Left lung (tissue), 4 donors: ENCODE measurements at regions not wholly inside any gene's neighbourhood (a gene's known extent, or its start where the extent isn't known, plus 50 kb on each side); places are given as distances from the start of the nearest gene placed in this dataset.
A peak's percentile ranks its signal among the peaks of the same experiment; 100 is the strongest.

Experiments used
- ATAC-seq: fragments of 200-7000 bp; cut with Tn5 transposase; one replicate; pipeline ENCODE4 v1.9.1; 2020; ENCODE audit warnings: moderate library complexity
- DNase-seq, 4 donors: peaks; one replicate each; pipeline ENCODE4 v3.0.0-alpha.2; 2013 to 2020
- H3K27ac ChIP-seq, 2 donors: fragments of 200-600 bp; sonication (generic) in 1 of 2; one replicate each; pipeline versions ENCODE4 v1.5.0 to v1.8.0; 2020 to 2021
- H3K27me3 ChIP-seq, 2 donors: fragments of 200-600 bp; sonication (generic) in 1 of 2; one replicate each; pipeline versions ENCODE4 v1.5.0 to v1.8.0; 2020 to 2021
- H3K36me3 ChIP-seq, 2 donors: fragments of 200-600 bp; sonication (generic) in 1 of 2; one replicate each; pipeline versions ENCODE4 v1.5.0 to v1.8.0; 2020 to 2021
- H3K4me1 ChIP-seq, 2 donors: fragments of 200-600 bp; one replicate each; pipeline ENCODE4 v1.8.0; 2021
- H3K4me3 ChIP-seq, 2 donors: fragments of 200-600 bp; sonication (generic) in 1 of 2; one replicate each; pipeline versions ENCODE4 v1.5.0 to v1.8.0; 2020 to 2021; ENCODE audit warnings: mild to moderate bottlenecking in 1 of 2
- H3K9me3 ChIP-seq, 2 donors: fragments of 200-600 bp; sonication (generic) in 1 of 2; one replicate each; pipeline versions ENCODE4 v1.5.0 to v1.8.0; 2020 to 2021
- intact Hi-C, 2 donors: fragments of 100-400 bp; cut with DNase I; formaldehyde crosslinking; loops; one replicate each; pipeline versions ENCODE4 v1.11.2 to v1.14.2; 2022
- TF ChIP-seq, protein P1 (sequence below), 2 donors: fragments of 200-600 bp; sonication (generic) in 1 of 2; IDR thresholded peaks; one replicate each; pipeline versions ENCODE4 v1.5.0 to v1.8.0; 2021; ENCODE audit warnings: antibody characterized with exemption in 2 of 2
- donor health status: DM: no; HTN: yes; CAD: no.
- donor health status: DM: no; HTN: no; CAD: no.

DNA sequence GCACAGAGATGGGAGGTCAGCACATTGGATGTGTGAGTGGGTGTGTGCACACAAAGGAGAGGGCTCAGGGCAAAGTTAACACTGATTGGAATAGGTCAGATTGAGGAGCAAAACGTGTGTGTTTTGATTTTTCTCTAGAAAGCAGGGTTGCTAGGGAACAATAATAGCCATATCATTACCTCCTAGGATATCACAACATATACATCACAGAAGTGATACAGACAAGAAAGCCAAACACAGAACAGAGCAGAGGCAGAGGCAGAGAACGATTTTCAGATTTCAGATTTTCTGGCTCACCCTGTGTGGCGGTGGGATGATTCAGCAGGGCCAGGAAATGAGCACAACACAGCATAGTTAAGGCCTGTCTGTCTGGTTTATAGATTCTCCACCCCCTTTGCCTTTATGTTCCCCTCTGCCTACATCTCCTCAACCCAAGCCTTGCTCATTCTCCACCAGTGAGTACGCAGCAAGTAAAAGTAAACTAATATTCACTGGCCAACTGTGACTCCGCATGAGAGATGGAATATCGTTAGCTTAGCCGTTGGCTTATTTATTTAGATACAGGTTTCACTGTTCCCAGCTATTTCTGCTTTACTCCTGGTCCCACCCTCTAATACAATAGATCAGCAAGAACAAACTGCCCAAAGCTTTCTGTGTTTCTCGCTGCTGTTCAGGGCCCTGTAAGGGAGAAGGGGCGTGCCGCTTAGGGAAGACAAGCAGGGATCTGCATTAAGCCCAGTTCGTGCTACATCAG lies 182.7 kb upstream of the TSC22D1 start:
- no peaks in the 10 kb centered on the region for H3K27me3 ChIP-seq

DNA sequence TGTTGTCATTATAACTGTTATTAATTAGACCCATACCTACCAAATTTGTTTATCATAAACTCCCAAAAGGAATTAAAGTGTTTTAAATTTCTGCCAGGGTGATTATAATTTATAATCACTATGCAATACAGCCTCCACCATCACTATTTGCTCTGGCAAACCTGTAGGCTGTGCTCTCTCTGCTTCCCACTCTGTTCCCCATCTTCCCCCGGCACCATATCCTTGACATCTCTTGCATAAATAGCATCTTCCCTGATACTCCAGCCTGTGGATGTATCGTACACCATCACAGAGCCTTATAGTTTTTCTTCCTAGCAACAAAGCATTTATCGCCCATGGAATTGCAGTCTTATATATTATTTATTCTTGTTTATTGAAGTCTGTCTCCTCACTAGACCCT lies 181.5 kb upstream of the TSC22D1 start:
- no peak overlapping the region for H3K27ac ChIP-seq
- no peaks in the 10 kb centered on the region for H3K27me3 ChIP-seq
- TF ChIP-seq, protein P1, sequence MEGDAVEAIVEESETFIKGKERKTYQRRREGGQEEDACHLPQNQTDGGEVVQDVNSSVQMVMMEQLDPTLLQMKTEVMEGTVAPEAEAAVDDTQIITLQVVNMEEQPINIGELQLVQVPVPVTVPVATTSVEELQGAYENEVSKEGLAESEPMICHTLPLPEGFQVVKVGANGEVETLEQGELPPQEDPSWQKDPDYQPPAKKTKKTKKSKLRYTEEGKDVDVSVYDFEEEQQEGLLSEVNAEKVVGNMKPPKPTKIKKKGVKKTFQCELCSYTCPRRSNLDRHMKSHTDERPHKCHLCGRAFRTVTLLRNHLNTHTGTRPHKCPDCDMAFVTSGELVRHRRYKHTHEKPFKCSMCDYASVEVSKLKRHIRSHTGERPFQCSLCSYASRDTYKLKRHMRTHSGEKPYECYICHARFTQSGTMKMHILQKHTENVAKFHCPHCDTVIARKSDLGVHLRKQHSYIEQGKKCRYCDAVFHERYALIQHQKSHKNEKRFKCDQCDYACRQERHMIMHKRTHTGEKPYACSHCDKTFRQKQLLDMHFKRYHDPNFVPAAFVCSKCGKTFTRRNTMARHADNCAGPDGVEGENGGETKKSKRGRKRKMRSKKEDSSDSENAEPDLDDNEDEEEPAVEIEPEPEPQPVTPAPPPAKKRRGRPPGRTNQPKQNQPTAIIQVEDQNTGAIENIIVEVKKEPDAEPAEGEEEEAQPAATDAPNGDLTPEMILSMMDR (IDR thresholded peaks at IDR 0.05): no peak
- ATAC-seq (no peak), DNase-seq (no peak)
- H3K4me1 ChIP-seq: no peaks in the 10 kb centered on the region
- no peaks in the 10 kb centered on the region for H3K9me3 ChIP-seq
- intact Hi-C loops: no loop called here
- no peaks in the 10 kb centered on the region for H3K36me3 ChIP-seq
- no peak overlapping the region for H3K4me3 ChIP-seq

More for the DNA sequence above, 182.7 kb upstream of the TSC22D1 start:
- intact Hi-C loops: no loop called here
- TF ChIP-seq, protein P1 (IDR thresholded peaks at IDR 0.05): no peak
- no peaks in the 10 kb centered on the region for H3K4me1 ChIP-seq
- DNase-seq (no peak), ATAC-seq (peak; percentile 45)
- no peaks in the 10 kb centered on the region for H3K9me3 ChIP-seq
- H3K36me3 ChIP-seq: no peaks in the 10 kb centered on the region
- H3K4me3 ChIP-seq: no peak overlapping the region
- no peak overlapping the region for H3K27ac ChIP-seq

DNA sequence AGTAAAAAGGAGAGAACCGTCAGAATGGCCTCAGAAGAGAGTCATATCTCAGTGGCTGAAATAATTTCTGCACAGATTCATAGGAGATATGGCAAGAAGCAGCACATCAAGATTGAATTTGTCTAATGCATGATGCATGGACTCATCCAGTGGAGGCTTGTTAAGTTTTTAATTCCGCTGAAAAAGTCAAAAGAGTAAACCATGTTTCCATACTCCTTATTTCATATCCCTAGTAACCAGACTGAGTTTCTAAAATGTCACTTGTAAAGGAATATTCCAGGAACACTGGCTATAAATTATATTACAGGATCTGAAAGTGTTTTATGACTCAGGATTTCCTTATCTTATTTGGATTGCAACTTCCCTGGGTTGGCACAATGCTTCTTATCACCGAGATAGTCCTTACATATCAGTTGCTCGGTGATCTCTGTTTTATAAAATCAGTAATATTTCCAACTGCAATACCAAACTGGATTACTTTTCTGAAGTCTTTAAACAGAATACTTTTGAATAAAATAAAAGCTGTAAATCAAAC lies 180.2 kb upstream of the TSC22D1 start:
- H3K4me3 ChIP-seq: no peak overlapping the region
- H3K9me3 ChIP-seq: no peaks in the 10 kb centered on the region
- intact Hi-C loops: no loop called here
- H3K4me1 ChIP-seq: no peaks in the 10 kb centered on the region
- no peaks in the 10 kb centered on the region for H3K36me3 ChIP-seq
- H3K27me3 ChIP-seq: no peaks in the 10 kb centered on the region
- TF ChIP-seq, protein P1 (IDR thresholded peaks at IDR 0.05): no peak
- DNase-seq: no peak
- no peak for ATAC-seq
- H3K27ac ChIP-seq: no peak overlapping the region

DNA sequence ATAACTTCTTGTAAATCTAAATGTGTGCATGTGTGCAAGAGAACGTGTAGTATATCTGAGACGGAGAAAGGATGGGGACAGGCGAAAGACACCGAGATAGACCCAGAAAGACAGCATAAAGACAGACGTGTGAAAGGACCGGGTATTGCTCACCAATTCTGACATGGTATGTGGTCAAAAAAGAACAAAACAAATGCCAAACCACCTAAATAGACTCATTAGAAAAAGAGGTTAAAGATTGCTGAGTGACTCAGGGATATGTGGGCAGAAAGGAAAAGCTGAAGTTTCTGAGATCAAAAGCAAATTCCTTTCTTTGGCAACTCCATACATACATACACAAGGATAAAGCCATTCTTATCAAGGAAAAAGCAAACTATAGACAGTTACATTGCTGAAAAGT lies 179.7 kb upstream of the TSC22D1 start:
- TF ChIP-seq, protein P1 (IDR thresholded peaks at IDR 0.05): no peak
- intact Hi-C loops: no loop called here

DNA sequence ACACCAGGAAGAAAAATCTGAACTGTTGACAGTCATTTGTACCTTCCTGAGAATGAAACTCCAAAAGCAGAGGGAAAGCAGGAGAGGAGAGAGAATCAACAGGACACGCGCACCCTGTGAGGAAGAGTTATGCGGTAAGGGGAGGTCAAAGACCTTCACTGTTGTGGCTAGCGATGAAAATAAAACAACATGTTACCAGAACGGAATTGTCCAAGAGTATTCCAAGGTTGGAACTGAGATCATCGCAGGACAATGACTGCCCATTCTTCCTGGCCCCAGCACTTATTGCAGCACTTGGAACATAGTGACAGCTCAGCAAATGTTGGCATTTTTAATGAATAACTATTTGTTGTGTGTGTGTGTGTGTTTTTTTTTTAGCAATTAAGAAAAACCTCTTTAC lies 176.0 kb upstream of the TSC22D1 start:
- Histone ChIP-seq H3K9me3 (no peaks in the 10 kb centered on the region), H3K4me3 (no peak overlapping the region), H3K4me1 (no peaks in the 10 kb centered on the region), H3K27me3 (no peaks in the 10 kb centered on the region), H3K27ac (no peak overlapping the region), H3K36me3 (no peaks in the 10 kb centered on the region)
- TF ChIP-seq, protein P1 (IDR thresholded peaks at IDR 0.05): no peak
- ATAC-seq (no peak), DNase-seq (no peak)
- intact Hi-C loops: no loop called here

More for the DNA sequence above, 179.7 kb upstream of the TSC22D1 start:
- no peaks in the 10 kb centered on the region for H3K4me1 ChIP-seq
- ATAC-seq (no peak), DNase-seq (no peak)
- no peaks in the 10 kb centered on the region for H3K9me3 ChIP-seq
- no peaks in the 10 kb centered on the region for H3K27me3 ChIP-seq
- no peak overlapping the region for H3K4me3 ChIP-seq
- no peak overlapping the region for H3K27ac ChIP-seq
- H3K36me3 ChIP-seq: no peaks in the 10 kb centered on the region
